ENCODE measurements at regions not wholly inside any gene's neighbourhood (a gene's known extent, or its start where the extent isn't known, plus 50 kb on each side); places are given as distances from the start of the nearest gene placed in this dataset.
A peak's percentile ranks its signal among the peaks of the same experiment; 100 is the strongest.
"Not testable (repeated sequence)": the region's sequence is repeated elsewhere in the genome, so short reads cannot be mapped to it uniquely, and the experiment has no call there.

- H3K4me3 ChIP-seq (ENCODE audit: low read depth, low read length), result no peak overlapping the region
- H3K36me3 ChIP-seq (ENCODE audit: control insufficient read depth, insufficient read depth, low read length), result peaks cover 2% of the 10 kb centered on the region
- H3K27me3 ChIP-seq (ENCODE audit: control insufficient read depth, insufficient read depth, low read length), result no peaks in the 10 kb centered on the region
- no peak for DNase-seq (ENCODE audit: low read depth)
- TF ChIP-seq CTCF (IDR thresholded peaks at IDR 0.05; ENCODE audit: insufficient read depth, low read length, severe bottlenecking), result no peak
- no peak for FAIRE-seq
These were observed 151.2 kb upstream of the WWC1 start for GRCh38 chr5:168140241-168140640.

GRCh38 chr5:168142402-168142801, 149.0 kb upstream of the WWC1 start:
- H3K4me3 ChIP-seq (ENCODE audit: low read depth, low read length), result no peak overlapping the region
- no peak for TF ChIP-seq CTCF (IDR thresholded peaks at IDR 0.05; ENCODE audit: insufficient read depth, low read length, severe bottlenecking)
- DNase-seq (ENCODE audit: low read depth), result no peak
- peak; percentile 43 for FAIRE-seq
- peaks cover 2% of the 10 kb centered on the region for H3K36me3 ChIP-seq (ENCODE audit: control insufficient read depth, insufficient read depth, low read length)
- no peaks in the 10 kb centered on the region for H3K27me3 ChIP-seq (ENCODE audit: control insufficient read depth, insufficient read depth, low read length)

- H3K27me3 ChIP-seq (ENCODE audit: control insufficient read depth, insufficient read depth, low read length); H3K36me3 ChIP-seq (ENCODE audit: control insufficient read depth, insufficient read depth, low read length); H3K4me3 ChIP-seq (ENCODE audit: low read depth, low read length); FAIRE-seq: not testable (repeated sequence)
- peak; percentile 13 for DNase-seq (ENCODE audit: low read depth)
These were observed 147.9 kb upstream of the WWC1 start for GRCh38 chr5:168143521-168143920.

GRCh38 chr5:168147106-168147505, 144.3 kb upstream of the WWC1 start:
- Histone ChIP-seq H3K36me3 (ENCODE audit: control insufficient read depth, insufficient read depth, low read length) (peaks cover 5% of the 10 kb centered on the region), H3K27me3 (ENCODE audit: control insufficient read depth, insufficient read depth, low read length) (no peaks in the 10 kb centered on the region), H3K4me3 (ENCODE audit: low read depth, low read length) (no peak overlapping the region)
- FAIRE-seq, result no peak
- no peak for DNase-seq (ENCODE audit: low read depth)
- no peak for TF ChIP-seq CTCF (IDR thresholded peaks at IDR 0.05; ENCODE audit: insufficient read depth, low read length, severe bottlenecking)

- FAIRE-seq, result no peak
- no peaks in the 10 kb centered on the region for H3K27me3 ChIP-seq (ENCODE audit: control insufficient read depth, insufficient read depth, low read length)
These were observed 143.7 kb upstream of the WWC1 start for GRCh38 chr5:168147568-168148360.

GRCh38 chr5:168151041-168151440, 140.4 kb upstream of the WWC1 start:
- Histone ChIP-seq H3K4me3 (ENCODE audit: low read depth, low read length) (no peak overlapping the region), H3K36me3 (ENCODE audit: control insufficient read depth, insufficient read depth, low read length) (peaks cover 6% of the 10 kb centered on the region), H3K27me3 (ENCODE audit: control insufficient read depth, insufficient read depth, low read length) (no peaks in the 10 kb centered on the region)
- FAIRE-seq (no peak), DNase-seq (ENCODE audit: low read depth) (no peak)
- no peak for TF ChIP-seq CTCF (IDR thresholded peaks at IDR 0.05; ENCODE audit: insufficient read depth, low read length, severe bottlenecking)

More at GRCh38 chr5:168147568-168148360, 143.7 kb upstream of the WWC1 start:
- DNase-seq (ENCODE audit: low read depth), result no peak
- TF ChIP-seq CTCF (IDR thresholded peaks at IDR 0.05; ENCODE audit: insufficient read depth, low read length, severe bottlenecking), result no peak
- H3K4me3 ChIP-seq (ENCODE audit: low read depth, low read length), result no peak overlapping the region
- H3K36me3 ChIP-seq (ENCODE audit: control insufficient read depth, insufficient read depth, low read length), result peaks cover 6% of the 10 kb centered on the region

All from bronchial epithelial cell (primary cell).